Limb (tissue), 2 donors: ENCODE measurements at regions not wholly inside any gene's neighbourhood (a gene's known extent, or its start where the extent isn't known, plus 50 kb on each side); places are given as distances from the start of the nearest gene placed in this dataset.

Experiments
- DNase-seq, 2 donors: peaks; one replicate each; pipeline ENCODE4 v3.0.0-alpha.2; 2016; ENCODE audit errors: extremely low spot score in 2 of 2

DNA sequence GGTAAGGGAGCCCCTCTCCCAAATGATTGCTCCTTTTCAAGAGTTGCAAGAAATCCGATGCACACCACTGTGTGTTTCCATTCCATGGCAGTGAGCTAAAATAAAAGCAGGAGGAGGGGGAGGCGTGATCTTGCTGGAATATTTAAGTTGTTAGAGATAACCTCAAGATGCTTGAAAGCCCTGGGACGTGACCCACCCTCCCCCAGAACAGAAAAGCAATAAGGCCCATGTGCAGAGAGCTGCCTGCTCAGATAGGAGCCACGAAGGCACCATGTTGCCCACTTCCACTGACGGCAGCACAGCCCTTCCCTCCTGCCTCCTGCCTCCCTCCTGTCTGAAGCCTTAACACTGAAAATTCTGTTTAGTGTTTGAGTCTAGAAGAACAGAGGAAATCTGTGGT lies 432.6 kb upstream of the CDH4 start:
- DNase-seq = no peak

DNA sequence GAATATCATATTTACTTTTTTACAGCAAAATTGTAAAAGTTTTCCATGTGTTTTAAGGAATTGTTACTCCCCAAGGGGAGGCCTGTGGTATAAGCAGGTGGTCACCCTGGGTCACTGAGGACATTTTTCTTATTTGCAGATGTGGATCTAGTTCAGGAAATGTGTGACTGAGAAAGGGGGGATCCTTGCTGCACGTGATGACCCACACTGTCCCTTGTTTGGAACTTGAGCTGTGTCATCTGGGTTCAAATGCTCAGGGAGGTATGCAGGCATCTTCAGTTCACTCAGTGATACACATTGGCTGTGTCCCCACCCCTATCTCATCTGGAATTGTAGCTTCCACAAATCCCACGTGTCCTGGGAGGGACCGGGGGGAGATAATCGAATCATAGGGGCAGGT lies 431.9 kb upstream of the CDH4 start:
- DNase-seq = no peak

DNA sequence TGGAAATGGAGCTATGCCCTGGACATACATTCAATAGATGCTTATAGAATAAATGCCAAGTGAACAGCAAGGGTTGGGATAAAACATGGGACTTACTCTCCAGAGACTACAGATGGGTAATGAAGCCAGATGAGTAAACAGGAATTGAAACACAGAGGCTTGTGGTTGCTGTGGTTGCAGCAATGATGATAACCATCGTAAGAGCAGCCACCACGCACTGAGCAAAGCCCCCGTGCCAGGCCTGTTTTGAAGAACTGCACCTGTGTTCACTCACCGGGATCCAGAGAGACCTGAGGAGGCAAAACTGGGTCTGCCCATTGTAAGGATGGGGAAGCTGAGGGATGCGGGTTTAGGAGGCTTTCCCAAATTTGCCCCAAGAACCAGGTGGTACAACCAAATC lies 431.1 kb upstream of the CDH4 start:
- DNase-seq = no peak

DNA sequence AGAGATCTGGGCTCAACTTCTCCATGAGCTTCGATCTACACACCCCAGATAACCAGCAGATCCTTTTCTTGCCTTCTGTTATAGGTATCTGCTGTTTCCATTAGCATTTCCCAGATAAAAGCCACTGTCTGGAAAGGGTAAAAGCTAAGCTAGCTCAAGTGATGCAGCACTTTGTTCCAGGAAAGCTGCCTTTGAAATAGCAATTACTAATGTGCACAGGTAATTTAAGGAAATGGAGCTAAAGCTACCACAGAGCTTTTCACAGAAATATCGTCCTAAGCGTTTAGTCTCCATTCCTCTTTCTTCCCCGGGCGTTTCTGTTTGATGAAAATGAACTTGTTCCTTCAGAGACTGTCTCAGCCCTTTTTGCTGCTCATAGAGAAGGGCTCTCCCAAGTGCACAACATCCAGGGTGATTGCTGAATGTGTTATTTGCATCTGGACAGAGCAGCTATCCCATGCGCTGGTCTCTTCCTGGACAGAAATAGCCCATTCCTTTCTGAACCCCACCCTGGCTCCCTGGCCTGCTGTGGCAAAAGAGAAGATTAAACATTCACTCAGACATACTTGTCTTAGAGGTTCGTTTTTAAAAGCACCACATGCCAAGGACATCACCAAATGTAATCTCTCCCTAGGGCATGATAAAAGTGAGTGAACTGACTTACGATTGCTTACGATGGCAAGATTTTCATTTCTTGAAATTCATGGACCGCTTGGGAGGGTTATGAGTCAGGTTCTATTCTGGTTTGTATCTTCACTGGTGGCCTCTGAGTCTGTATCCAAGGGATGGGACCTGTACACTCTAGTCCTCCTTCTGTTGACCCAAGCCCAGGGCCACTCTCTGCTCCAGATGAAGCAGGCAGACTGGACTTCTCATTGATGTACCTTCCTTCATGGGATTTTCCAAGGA lies 429.1 kb upstream of the CDH4 start:
- DNase-seq = no peak

DNA sequence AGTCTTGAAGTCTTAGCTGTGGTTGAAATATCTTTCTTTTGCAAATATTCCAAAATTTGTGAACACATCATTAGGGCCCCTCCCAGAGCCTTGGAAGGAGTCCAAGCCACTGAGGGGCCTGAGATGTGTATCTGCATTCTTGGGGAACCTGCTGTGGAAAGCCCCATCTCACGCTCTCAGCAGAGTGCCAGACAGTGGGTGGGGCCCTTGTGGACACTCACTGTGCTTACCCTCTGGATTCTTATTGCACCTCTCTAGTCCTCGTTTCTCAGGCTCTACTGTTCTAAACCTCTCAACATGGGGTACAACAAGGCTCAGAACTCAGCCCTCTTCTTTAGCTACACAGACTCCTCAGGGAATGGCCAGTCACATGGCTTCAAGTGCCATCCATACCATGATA lies 416.2 kb upstream of the CDH4 start:
- DNase-seq = no peak

DNA sequence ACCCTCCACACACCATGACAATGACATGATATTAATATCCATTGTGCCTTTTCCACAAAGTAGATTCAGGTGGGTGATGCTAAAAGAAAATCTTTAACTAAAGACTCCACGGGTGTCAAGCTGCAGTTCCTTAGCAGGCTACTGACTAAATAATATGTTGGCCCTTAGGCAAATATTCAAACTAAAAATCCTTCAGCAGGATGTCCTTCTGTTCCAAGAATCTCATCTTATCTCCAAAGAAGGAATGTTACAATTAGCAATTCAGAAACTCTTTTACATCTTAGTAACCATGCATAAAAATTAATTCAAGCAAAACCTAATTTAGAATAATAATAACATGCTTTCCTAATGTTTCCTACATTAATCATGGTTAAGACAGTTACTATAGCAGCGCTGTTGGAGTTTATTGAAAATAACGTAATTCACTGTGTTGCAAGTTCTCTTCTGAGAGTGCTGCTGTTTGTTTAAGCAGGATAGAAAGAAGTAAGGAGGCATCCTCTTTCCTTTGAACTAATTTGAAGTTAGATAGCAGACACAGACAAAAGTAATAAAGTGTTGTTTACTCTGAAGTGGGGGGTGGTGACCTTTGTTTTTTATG lies 414.8 kb upstream of the CDH4 start:
- no peak for DNase-seq

DNA sequence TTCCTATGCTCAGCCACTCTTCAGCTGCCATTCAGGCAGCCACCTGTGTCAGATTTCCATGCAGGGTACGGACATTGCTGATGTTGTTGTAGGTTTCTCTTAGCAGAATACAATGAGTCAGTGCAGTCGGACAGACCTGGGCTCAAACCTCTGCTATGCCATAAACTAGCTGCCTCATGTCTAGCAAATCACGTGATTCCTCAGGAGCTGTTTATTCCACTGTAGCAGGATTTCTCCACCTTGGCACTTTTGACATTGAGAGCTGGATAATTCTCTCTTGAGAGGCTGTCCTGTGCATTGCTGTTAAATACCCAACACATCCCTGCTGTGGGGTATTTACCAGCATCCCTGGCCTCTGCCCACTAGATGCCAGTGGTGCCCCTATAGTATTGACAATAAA lies 413.8 kb upstream of the CDH4 start:
- DNase-seq = no peak

DNA sequence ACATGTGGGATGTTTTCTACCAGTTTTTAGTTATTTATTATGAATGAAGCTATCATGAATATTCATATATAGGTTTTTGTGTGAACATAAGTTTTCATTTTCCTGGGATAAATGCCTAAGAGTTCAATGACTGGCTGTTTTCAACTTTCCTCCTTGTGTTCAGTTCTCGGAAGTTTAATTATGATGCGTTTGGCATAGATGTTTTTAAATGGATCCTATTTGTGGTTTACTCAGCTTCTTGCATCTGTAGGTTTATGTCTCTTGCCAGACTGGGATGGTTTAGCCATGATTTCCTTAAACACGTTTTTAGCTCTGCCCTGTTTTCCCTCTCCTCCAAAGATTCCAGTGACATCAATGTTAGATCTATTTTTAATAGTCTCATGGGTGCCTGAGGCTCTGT lies 411.1 kb upstream of the CDH4 start:
- DNase-seq = no peak

DNA sequence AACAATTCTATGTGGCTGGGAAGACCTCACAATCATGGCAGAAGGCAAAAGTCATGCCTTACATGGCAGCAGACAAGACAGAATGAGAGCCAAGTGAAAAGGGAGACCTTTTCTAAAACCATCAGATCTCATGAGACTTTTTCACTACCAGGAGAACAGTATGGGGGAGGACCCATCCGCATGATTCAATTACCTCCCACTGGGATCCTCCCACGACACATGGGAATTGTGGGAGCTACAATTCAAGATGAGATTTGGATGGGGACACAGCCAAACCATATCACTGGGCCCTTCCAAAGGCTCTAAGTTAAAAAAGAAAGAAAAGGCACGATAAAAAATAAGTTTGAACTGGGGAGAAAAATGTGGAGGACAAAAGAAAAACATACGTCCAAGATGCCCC lies 406.9 kb upstream of the CDH4 start:
- DNase-seq = no peak

DNA sequence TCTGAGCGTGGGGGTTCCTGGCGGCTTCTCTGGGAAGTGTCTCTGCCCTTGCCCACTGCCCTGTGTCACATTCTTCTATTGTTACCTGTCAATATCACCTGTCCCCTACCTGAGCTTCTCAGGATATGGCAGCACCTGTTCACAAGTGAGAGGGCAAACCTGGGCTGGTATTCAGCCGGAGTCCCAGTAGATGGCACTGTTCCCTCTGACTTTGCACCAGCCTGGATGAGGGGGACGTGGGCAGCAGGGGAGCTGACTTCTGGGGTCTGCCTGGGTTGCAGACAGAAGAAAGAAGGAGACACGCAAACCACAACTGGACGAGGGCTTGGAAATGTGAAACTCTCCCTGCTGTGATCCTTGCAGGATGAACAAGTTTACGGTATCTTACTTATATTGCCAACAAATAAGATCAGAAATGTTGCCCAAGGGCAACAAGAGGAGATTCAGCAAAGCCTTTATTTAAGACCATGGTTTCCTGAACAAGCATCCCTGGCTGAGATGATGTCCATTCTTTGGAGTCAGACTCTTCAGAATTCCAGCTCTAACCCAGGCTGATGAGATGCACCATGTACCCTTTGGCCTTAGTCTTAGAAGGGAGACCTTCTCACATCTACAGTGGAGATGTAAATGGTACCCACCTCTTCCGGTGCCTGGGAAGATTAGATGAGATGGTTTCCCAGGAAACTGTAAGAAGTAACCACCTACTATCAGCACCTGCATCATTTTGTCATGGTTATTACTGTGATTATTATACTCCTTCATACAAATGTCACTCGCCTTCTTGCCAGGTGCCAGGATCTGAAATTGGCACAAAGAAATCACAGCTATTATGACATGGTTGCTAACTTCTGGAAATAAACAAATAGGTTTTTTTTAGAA lies 400.0 kb upstream of the CDH4 start:
- peak in 1 of 2 donors; percentile 63 for DNase-seq

DNA sequence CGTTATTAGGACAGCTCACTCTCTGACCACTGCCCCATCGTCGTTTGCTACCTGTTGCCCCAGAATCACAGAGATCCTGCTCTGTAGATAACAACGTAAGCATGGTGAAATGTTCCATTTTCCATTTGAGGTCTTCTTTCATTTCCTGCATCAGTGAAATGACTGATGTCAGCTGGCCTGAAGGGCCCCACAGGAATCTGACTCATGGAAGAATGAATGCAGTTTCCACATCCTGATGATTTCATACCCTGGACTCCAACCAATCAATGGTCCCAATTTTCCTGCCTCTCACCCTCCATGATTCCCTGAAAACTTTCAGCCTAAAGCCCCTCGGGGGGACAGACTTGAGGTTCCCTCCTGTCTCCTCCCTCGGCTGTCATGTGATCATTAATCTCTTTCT lies 394.4 kb upstream of the CDH4 start:
- no peak for DNase-seq

DNA sequence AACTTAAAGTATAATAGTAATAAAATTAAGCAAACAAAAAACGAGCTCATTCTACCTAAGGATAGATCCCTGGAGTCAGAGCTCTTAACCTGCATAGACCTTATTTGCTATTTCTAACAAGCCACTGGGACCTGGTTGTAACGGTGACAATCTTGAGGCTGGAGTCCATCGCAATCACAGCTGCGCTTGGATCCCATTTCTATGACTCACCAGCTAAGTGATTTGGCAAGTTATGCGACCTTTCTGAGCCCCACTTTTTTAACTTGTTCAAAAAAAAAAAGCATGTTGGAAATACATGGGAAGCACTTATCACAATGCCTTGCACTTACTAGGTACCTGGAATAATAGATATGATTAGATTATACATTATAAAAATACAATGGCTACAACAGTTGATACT lies 389.5 kb upstream of the CDH4 start:
- DNase-seq = no peak

DNA sequence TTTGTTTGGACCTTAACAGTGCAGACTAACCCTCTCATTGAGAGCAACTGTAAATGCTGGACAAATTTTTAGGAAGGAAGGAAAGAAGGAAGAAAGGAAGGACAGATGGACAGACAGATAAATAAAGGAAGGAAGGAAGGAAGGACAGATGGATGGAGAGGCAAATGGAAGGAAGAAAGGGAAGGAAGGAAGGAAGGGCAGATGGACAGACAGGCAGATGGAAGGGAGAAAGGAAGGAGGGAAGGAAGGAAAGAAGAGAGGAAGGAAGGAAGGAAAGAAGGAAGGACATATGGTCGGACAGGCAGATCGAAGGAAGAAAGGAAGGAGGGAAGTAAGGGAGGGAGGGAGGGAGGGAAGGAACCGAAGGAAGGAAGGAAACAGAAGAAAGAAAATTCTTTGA lies 388.5 kb upstream of the CDH4 start:
- DNase-seq = no peak

DNA sequence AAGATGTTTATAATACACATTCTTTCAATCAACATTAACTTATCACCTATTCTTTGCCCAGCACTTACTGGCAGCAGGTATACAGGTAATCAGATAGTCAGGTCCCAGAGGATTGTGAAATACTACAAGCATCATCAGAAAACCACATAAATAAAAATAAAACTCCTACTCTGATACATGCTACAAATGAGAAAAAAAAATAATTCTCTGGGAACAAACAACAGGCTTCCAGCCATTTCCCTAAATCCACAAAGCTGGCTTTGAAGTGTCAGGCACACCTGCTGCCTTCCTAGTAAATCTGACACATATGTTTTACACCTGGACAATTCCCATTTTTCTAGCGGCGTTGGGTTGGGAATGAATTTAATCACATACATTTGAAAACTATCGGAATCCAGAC lies 384.5 kb upstream of the CDH4 start:
- DNase-seq = no peak

DNA sequence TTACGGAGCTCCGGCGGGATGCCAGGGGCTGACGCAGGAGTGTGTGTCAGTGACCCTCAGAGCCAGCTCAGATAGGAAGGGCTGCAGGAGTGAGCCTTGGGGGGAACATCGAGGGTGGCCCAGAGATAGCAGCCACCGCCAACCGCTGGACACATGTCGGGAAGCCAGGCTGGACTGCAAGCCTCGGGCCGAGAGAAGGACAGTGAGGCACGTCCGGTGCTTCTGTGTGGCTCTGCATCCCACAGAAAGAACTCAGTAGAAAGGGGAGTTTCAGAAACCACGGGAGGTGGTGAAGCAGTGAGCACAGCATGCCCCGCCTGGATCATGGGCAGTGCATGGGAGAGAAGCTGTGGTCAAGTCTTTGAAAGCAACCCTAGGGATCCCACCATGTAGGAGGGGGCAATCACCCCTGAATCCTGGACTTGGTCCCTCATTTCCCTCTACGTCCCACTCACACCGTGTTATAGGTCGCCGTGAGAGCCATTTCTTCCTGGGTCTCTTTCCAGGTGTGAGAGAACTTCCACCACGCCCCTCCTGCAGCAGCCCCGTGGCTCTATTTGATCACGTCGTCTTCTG lies 383.7 kb upstream of the CDH4 start:
- no peak for DNase-seq

DNA sequence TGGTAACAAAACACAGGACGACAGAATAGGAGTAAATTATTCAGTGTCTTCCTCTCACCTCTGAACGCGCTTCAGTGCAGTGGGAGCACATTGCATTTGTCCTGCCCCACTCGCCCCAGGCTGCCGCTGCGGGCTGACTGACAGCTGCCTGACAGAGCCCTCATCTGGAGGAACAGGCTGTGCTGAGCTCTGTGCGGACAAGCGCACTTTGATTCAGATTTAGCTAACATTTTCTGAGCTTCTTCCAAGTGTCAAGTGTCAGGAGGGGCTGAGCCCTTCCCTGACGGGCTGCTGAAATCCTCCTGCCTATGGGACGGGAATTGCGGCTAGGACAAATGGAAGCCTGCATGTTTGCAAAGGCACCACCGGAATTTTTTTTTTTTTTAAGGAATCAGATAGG lies 383.0 kb upstream of the CDH4 start:
- DNase-seq = no peak

DNA sequence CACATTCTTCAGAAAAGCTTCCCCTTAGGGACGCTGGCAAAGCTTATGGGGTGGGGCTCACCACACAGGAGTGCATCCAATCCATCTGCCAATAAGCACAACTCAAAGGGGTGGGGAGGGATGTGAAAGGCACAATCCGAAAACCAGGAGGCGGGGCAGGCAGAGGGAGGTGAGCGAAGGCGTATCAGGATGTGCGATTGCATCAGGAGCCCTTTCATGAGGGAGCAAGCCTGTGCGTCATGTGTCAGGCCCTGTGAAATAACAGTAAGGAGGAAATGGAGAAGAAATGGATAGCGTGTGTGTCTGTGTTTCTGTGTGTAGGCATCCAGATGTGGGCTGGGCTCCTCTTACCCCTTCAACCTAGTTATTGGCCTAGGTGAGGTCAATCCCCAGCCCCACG lies 382.4 kb upstream of the CDH4 start:
- no peak for DNase-seq

DNA sequence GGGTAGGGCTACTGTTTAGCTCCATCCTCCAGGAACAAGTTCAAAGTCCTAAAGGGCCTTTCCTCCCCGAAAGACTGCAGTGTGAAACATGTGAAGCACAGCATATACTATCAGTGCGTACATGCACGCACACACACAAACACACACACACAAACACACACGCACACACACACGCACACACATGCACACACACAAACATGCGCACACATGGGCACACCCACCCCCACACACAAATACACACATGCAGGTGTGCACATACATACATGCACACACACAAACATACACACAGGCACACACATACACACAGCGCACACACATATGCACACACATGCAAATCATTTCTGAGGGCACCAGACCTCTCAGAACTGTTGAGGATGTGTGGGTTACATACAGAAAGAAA lies 382.0 kb upstream of the CDH4 start:
- DNase-seq = no peak

DNA sequence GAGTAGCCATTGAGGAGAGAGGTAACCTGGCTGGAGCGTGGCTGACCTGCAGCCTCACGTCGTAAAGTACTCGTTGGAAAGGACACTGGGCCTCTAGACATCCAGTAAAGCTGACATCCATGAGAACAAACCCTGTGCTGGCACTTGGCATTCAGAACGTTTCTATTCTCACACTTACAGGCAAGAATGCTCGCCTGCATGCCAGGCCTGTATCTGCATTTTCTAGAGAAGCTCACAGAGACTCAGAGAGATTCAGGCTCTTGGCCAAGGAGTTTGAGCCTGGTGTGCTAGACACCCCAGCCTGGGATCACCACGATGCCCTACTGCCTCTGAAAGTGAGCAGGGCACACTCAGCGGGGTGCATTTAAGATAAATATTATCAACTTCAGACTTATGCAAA lies 379.8 kb upstream of the CDH4 start:
- no peak for DNase-seq

DNA sequence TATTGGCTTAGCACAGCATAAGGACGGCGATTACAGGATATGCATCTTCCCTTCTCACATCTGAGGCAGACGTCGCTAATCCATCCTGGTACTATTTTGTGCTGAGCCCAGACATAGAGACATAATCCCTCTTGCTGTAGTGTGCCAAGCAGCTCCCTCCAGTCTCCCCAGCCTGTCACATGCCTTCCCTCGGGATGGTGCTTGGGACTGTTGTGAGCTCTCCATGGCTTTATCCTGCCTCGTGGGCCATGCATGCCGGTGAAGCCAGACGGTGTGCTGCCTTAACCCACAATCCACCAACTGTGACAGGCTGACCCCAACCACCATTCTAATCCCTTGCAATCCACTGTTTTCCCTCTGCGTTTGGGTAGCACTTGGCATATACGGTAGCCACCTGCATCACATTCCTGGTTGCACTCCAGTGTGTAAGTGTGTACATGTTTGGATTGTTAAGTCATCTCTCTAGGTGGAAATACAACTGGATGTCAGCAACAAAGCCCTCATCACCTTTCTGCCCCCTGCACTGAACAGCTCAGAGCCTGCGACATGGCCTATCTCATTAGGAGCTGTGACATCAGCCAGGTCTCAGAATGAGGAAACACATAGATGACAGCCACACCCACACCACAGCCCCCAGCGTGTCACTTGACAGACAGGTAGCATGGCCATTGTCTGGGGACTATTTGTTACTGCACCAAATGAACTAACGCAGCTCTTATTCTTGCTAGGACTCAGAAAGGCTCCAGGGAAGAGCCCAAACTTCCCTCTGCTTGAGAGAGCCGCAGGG lies 374.8 kb upstream of the CDH4 start:
- DNase-seq = no peak

DNA sequence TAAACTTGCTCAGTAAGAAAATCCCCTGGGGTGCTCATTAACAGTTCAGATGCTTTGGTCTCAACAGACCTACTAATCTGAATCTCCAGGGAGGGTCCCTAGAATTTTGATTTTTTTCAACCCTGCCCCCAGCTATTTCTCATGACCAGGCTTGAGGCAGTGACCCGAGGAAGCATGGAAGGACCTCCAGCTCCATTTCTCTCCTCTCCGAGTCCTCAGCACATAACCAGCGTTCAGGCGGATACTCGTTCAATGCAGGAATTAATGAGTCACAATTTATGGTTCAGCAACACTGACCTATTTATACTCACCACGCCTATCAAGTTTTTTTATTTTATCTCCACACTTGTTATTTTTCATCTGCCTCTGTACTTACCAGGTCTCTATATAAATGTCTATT lies 369.2 kb upstream of the CDH4 start:
- no peak for DNase-seq
